ENCODE measurements at regions not wholly inside any gene's neighbourhood (a gene's known extent, or its start where the extent isn't known, plus 50 kb on each side); places are given as distances from the start of the nearest gene placed in this dataset.

DNA sequence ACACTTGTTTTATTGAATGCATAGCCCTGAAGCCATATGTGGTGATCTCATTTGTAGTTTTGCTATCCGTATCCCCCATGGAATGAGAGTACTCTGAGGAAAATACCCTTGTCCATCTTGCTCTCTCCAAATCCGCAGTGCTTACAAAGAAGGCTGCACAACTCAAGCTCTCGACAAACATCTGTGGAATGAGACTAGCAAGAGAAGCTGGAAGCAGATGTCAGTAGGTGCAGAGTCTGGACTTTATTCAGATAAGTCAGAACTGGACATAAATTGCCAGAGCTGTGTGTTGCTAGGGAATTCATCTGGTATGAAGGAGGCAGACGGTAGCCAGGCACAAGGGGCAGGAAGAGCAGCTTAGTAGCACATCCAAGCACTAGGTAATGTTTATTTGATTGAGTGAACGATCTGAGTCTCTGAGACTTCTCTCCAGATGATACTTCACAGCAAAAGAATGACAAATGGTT, 1046.2 kb downstream of the XPNPEP1 start:
- WGBS, 2 donors, result 34 to 40% methylated on average over 5 of the region's 5 CpGs
- Histone ChIP-seq H3K27me3 (no peaks in the 10 kb centered on the region), H3K4me3 (no peak overlapping the region), H3K27ac (no peak overlapping the region), H3K4me1 (no peaks in the 10 kb centered on the region), H3K9me3 (no peaks in the 10 kb centered on the region), H3K36me3 (no peaks in the 10 kb centered on the region)
- DNase-seq (ENCODE audit: low spot score in 2 of 2), result no peak
- TF ChIP-seq EP300 (IDR thresholded peaks at IDR 0.05) (no peak), POLR2A (IDR thresholded peaks at IDR 0.05) (no peak)
- TF ChIP-seq, protein P1, sequence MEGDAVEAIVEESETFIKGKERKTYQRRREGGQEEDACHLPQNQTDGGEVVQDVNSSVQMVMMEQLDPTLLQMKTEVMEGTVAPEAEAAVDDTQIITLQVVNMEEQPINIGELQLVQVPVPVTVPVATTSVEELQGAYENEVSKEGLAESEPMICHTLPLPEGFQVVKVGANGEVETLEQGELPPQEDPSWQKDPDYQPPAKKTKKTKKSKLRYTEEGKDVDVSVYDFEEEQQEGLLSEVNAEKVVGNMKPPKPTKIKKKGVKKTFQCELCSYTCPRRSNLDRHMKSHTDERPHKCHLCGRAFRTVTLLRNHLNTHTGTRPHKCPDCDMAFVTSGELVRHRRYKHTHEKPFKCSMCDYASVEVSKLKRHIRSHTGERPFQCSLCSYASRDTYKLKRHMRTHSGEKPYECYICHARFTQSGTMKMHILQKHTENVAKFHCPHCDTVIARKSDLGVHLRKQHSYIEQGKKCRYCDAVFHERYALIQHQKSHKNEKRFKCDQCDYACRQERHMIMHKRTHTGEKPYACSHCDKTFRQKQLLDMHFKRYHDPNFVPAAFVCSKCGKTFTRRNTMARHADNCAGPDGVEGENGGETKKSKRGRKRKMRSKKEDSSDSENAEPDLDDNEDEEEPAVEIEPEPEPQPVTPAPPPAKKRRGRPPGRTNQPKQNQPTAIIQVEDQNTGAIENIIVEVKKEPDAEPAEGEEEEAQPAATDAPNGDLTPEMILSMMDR (IDR thresholded peaks at IDR 0.05), result no peak

DNA sequence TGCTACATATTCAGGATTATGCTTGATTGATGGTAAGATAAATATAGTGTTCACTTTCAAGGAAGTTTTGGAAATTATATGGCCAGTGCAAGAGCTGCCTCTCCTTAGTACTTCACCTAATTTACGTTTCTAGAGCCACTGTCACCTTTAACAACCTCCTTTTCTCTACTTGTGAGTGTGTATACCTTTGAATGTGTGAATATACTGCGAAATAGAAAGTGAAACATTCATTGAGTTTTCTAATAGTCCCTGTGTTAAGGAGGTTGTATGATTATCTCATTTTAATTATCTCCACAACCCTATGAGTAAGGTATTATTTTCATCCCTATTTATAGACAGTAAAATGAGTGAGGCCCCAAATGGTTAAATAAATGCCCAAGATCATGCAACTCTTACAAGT, 1050.5 kb downstream of the XPNPEP1 start:
- TF ChIP-seq, protein P1 (IDR thresholded peaks at IDR 0.05), result no peak
- no peak for TF ChIP-seq POLR2A (IDR thresholded peaks at IDR 0.05)
- no peak for TF ChIP-seq EP300 (IDR thresholded peaks at IDR 0.05)
- no peaks in the 10 kb centered on the region for H3K27me3 ChIP-seq
- no peaks in the 10 kb centered on the region for H3K9me3 ChIP-seq
- no peak for DNase-seq (ENCODE audit: low spot score in 2 of 2)
- H3K27ac ChIP-seq, result no peak overlapping the region
- WGBS, 2 donors, result 76 to 77% methylated on average over 2 of the region's 2 CpGs
- no peaks in the 10 kb centered on the region for H3K4me1 ChIP-seq
- H3K4me3 ChIP-seq, result no peak overlapping the region
- H3K36me3 ChIP-seq, result no peaks in the 10 kb centered on the region

DNA sequence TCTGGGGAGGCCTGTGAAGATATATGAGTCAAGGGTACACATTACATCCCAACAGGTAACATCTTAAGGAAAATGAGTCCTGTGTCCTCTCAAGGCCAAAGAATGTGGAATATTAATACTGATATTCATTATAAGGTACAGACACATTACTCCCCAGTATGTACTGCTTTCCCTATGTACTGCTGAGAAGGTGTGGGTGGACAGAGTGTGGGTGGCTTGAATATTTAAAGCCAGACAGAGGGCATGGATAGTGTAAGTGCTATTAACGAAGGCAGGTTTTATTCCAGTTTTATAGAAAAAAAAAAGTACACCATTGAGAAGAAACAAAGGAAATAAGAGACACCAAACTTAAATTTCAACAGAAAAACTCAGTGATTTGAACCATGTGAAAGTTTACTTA, 1054.4 kb downstream of the XPNPEP1 start:
- no peak for TF ChIP-seq POLR2A (IDR thresholded peaks at IDR 0.05)
- TF ChIP-seq, protein P1 (IDR thresholded peaks at IDR 0.05), result no peak
- TF ChIP-seq EP300 (IDR thresholded peaks at IDR 0.05), result no peak

DNA sequence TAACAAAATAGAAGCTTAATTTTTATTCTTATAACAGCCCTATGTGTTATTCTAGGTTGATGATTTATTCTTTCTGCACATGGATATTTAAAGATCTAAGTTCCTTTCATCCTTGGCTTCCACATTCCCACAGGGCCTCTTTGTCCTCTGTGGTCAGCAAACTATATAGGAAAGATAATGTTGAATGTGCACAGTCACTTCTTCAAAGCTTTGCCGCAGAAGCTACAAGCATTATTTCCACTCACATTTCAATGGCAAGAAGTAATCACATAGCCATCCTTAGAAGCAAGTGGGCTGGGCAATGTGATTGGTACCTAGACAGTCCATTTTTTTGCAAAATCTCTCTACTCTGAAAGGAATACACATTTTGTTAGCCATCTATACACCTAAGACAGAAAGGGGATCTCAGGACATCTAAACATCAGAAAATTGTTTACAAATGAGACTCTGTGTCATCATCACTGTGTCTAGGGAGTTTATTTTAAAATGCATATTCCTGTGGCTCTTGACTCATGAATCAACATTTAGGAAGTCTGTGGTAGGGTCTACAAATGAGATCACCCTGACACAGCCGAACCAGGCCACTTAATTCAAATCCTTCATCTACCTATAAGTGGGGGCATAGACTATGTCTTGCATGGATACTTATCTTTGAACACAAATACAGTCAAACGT, 1060.5 kb downstream of the XPNPEP1 start:
- no peak for TF ChIP-seq EP300 (IDR thresholded peaks at IDR 0.05)
- TF ChIP-seq, protein P1 (IDR thresholded peaks at IDR 0.05), result no peak
- TF ChIP-seq POLR2A (IDR thresholded peaks at IDR 0.05), result no peak
- 54 to 64% methylated on average over 3 of the region's 3 CpGs for WGBS, 2 donors
- no peaks in the 10 kb centered on the region for H3K27me3 ChIP-seq
- no peak overlapping the region for H3K27ac ChIP-seq
- H3K4me3 ChIP-seq, result no peak overlapping the region
- DNase-seq (ENCODE audit: low spot score in 2 of 2), result no peak
- H3K4me1 ChIP-seq, result no peaks in the 10 kb centered on the region
- no peaks in the 10 kb centered on the region for H3K9me3 ChIP-seq
- no peaks in the 10 kb centered on the region for H3K36me3 ChIP-seq

More for the DNA sequence above, 1054.4 kb downstream of the XPNPEP1 start:
- WGBS, 2 donors, result 55 to 60% methylated on average over 1 of the region's 1 CpG
- H3K4me3 ChIP-seq, result no peak overlapping the region
- no peaks in the 10 kb centered on the region for H3K36me3 ChIP-seq
- H3K9me3 ChIP-seq, result no peaks in the 10 kb centered on the region
- H3K27me3 ChIP-seq, result no peaks in the 10 kb centered on the region
- DNase-seq (ENCODE audit: low spot score in 2 of 2), result no peak
- no peak overlapping the region for H3K27ac ChIP-seq
- no peaks in the 10 kb centered on the region for H3K4me1 ChIP-seq

DNA sequence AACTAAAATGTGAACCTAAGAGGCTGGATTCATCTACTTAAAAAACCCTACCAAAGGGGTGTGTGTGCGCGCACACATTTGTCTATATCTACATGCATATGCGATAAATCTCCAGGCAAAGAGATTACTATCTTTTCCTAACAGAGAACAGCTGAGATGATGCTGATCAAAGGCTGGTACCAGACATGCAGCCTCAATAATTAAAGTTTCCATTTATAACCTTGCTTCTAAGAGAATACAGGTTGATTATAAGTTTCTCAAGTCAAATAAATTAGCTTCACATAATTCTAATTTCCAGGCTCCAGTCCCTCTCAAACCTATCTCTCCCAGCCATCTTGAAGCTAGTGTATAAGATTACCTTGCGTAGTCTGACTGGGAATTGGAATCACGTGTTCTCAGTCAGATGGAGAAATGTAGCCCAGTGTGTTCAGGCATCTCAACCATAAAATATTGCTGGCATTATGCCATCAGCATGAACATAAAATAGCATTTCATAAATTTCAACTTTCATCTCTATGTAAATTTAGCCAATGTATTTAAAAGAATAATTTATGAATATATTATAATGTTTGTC, 1062.0 kb downstream of the XPNPEP1 start:
- Histone ChIP-seq H3K27me3 (no peaks in the 10 kb centered on the region), H3K4me3 (no peak overlapping the region), H3K4me1 (no peaks in the 10 kb centered on the region), H3K9me3 (peaks cover 0 to 3% (median 0%) of the 10 kb centered on the region in 4 donors), H3K27ac (no peak overlapping the region), H3K36me3 (no peaks in the 10 kb centered on the region)
- 85 to 88% methylated on average over 5 of the region's 5 CpGs for WGBS, 2 donors
- no peak for DNase-seq (ENCODE audit: low spot score in 2 of 2)
- TF ChIP-seq, protein P1 (IDR thresholded peaks at IDR 0.05), result no peak
- TF ChIP-seq EP300 (IDR thresholded peaks at IDR 0.05), result no peak
- no peak for TF ChIP-seq POLR2A (IDR thresholded peaks at IDR 0.05)

Data from tibial nerve (tissue), 4 donors.